Peyer's patch (tissue), 4 donors: ENCODE measurements at regions not wholly inside any gene's neighbourhood (a gene's known extent, or its start where the extent isn't known, plus 50 kb on each side); places are given as distances from the start of the nearest gene placed in this dataset.

Source experiments
- DNase-seq, 3 donors: peaks; one replicate each; pipeline ENCODE4 v3.0.0-alpha.2; 2017 to 2019
- H3K27ac ChIP-seq, 4 donors: fragments of 200-600 bp; sonication (generic); one replicate each; pipeline ENCODE4 v1.5.1; 2016 to 2019
- H3K27me3 ChIP-seq, 2 donors: fragments of 200-600 bp; sonication (generic); one replicate each; pipeline ENCODE4 v1.5.1; 2019
- H3K36me3 ChIP-seq, 3 donors: fragments of 200-600 bp; sonication (generic); one replicate each; pipeline ENCODE4 v1.5.1; 2016 to 2019
- H3K4me1 ChIP-seq, 4 donors: fragments of 200-600 bp; sonication (generic); one replicate each; pipeline ENCODE4 v1.5.1; 2016 to 2019
- H3K4me3 ChIP-seq, 4 donors: fragments of 200-600 bp; sonication (generic); 1 replicate in 3 of 4; 2 replicates in 1 of 4; pipeline ENCODE4 v1.5.1; 2016 to 2019; ENCODE audit warnings: mild to moderate bottlenecking in 1 of 4
- H3K9me3 ChIP-seq, 4 donors: fragments of 200-600 bp; sonication (generic); one replicate each; pipeline ENCODE4 v1.5.1; 2016 to 2019; ENCODE audit warnings: mild to moderate bottlenecking in 1 of 4
- POLR2A ChIP-seq, 2 donors: fragments of 450-650 bp; IDR thresholded peaks; one replicate each; pipeline ENCODE4 v1.5.1; 2017; ENCODE audit warnings: antibody characterized with exemption in 2 of 2, mild to moderate bottlenecking in 2 of 2, moderate library complexity in 2 of 2
- TF ChIP-seq, protein P1 (sequence below), 6 experiments: fragments of 450-650 bp in 4 of 6; fragments of 200-600 bp in 2 of 6; sonication (generic) in 1 of 6; IDR thresholded peaks; one replicate each; pipeline ENCODE4 v1.5.1; 2017 to 2019; ENCODE audit warnings: antibody characterized with exemption in 6 of 6, mild to moderate bottlenecking in 3 of 6, moderate library complexity in 1 of 6

DNA sequence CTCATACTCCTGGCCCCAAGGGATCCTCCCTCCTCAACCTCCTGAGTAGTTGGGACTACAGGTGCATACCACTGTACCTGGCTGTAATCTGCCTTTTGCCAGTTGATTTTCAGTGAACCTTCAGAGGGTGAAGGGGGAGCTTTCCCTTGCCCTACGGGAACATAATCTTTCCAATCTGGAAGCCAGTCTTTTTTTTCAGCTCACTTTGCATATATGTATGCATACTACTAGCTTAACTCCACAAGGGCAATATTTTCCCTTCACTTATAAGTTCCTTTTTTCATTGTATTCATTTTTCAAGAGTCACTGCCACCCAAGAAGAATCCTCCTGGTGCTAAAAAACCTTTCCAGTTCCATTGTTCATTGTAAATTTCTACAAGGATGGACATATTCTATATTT lies 53.4 kb upstream of the GCM1 start:
- no peak overlapping the region for H3K27ac ChIP-seq
- H3K4me1 ChIP-seq = no peaks in the 10 kb centered on the region
- H3K36me3 ChIP-seq = no peaks in the 10 kb centered on the region
- H3K9me3 ChIP-seq = no peaks in the 10 kb centered on the region
- DNase-seq = no peak
- no peaks in the 10 kb centered on the region for H3K27me3 ChIP-seq
- H3K4me3 ChIP-seq = no peak overlapping the region
- no peak for TF ChIP-seq POLR2A (IDR thresholded peaks at IDR 0.05)
- TF ChIP-seq, protein P1, sequence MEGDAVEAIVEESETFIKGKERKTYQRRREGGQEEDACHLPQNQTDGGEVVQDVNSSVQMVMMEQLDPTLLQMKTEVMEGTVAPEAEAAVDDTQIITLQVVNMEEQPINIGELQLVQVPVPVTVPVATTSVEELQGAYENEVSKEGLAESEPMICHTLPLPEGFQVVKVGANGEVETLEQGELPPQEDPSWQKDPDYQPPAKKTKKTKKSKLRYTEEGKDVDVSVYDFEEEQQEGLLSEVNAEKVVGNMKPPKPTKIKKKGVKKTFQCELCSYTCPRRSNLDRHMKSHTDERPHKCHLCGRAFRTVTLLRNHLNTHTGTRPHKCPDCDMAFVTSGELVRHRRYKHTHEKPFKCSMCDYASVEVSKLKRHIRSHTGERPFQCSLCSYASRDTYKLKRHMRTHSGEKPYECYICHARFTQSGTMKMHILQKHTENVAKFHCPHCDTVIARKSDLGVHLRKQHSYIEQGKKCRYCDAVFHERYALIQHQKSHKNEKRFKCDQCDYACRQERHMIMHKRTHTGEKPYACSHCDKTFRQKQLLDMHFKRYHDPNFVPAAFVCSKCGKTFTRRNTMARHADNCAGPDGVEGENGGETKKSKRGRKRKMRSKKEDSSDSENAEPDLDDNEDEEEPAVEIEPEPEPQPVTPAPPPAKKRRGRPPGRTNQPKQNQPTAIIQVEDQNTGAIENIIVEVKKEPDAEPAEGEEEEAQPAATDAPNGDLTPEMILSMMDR (IDR thresholded peaks at IDR 0.05) = no peak

DNA sequence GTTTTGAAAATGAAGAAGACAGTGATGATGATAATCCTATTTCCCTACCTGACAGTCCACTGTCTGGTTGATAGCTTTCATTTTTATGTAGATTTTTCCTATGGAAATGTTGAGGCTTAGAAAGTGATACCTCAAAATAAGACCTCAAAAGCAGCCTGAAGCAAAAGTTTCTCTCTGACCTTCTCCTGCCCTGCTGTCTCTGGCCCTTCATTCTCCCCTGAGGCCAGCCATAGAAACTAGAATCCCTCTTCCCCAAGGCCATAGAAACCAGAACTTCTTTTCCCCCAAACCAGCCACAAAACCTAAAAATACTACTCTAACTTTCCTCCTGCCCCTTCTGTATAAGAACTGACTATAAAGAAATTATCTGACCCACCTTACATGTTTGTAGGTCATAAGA lies 52.6 kb upstream of the GCM1 start:
- DNase-seq = no peak
- Histone ChIP-seq H3K9me3 (no peaks in the 10 kb centered on the region), H3K27me3 (no peaks in the 10 kb centered on the region), H3K4me3 (no peak overlapping the region), H3K27ac (no peak overlapping the region), H3K36me3 (no peaks in the 10 kb centered on the region), H3K4me1 (no peaks in the 10 kb centered on the region)
- TF ChIP-seq, protein P1 (IDR thresholded peaks at IDR 0.05) = no peak
- no peak for TF ChIP-seq POLR2A (IDR thresholded peaks at IDR 0.05)

DNA sequence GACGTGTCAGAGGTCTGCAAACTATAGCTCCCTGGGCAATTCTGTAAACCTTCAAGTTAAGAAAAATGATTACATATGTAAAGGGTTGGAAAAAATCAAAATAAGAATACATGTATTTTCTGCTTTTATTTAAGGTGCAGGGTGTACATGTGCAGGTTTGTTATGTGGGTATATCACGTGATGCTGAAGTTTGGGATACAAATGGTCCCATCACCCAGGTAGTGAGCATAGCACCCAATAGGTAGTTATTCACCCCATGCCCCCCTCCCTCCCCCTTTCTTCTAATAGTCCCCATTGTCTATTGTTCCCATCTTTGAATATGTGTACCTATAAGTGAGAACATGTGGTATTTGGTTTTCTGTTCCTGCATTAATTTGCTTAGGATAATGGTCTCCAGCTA lies 51.1 kb upstream of the GCM1 start:
- no peak overlapping the region for H3K4me3 ChIP-seq
- no peaks in the 10 kb centered on the region for H3K4me1 ChIP-seq
- H3K9me3 ChIP-seq = no peaks in the 10 kb centered on the region
- TF ChIP-seq, protein P1 (IDR thresholded peaks at IDR 0.05) = no peak
- TF ChIP-seq POLR2A (IDR thresholded peaks at IDR 0.05) = no peak
- no peaks in the 10 kb centered on the region for H3K27me3 ChIP-seq
- no peak overlapping the region for H3K27ac ChIP-seq
- H3K36me3 ChIP-seq = no peaks in the 10 kb centered on the region
- no peak for DNase-seq

DNA sequence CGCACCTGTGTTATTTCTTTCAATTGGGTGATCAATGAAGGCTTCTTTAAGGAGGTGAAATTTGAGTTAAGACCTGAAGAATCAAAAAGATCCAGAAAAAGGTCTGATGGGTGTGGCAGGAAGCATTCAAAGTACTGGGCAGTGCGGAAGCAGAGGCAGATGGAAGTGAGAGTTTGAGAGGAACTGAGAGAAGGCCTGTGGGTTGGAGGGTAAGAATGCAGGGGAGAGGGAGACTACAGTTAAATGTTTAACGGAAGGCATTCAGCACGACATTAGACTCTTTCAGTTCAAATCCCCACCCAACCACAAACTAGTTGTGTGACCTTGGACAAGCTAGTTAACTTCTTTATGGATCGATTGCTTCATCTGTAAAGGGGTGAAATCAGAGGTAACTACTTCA lies 50.5 kb upstream of the GCM1 start:
- Histone ChIP-seq H3K4me3 (no peak overlapping the region), H3K4me1 (no peaks in the 10 kb centered on the region), H3K27me3 (no peaks in the 10 kb centered on the region), H3K36me3 (no peaks in the 10 kb centered on the region), H3K27ac (no peak overlapping the region), H3K9me3 (no peaks in the 10 kb centered on the region)
- peak in 2 of 3 donors; percentile 62 to 64 for DNase-seq
- TF ChIP-seq, protein P1 (IDR thresholded peaks at IDR 0.05) = no peak
- no peak for TF ChIP-seq POLR2A (IDR thresholded peaks at IDR 0.05)
